HL-60 (cell line): ENCODE measurements at regions not wholly inside any gene's neighbourhood (a gene's known extent, or its start where the extent isn't known, plus 50 kb on each side); places are given as distances from the start of the nearest gene placed in this dataset.

Experiments used
- DNase-seq, 2 experiments: peaks; one replicate each; pipeline ENCODE4 v3.0.0-alpha.2; 2010 to 2020; ENCODE audit warnings: low read depth in 1 of 2, low spot score in 1 of 2
- H3K27ac ChIP-seq: fragments of 250-450 bp; sonication (Bioruptor Pico); replicated peaks from 2 replicates; pipeline ENCODE4 v1.5.1; 2020; ENCODE audit warnings: mild to moderate bottlenecking, moderate library complexity
- H3K27me3 ChIP-seq: fragments of 250-450 bp; sonication (Bioruptor Pico); 2 replicates; pipeline ENCODE4 v1.5.1; 2021; ENCODE audit warnings: mild to moderate bottlenecking, moderate library complexity; ENCODE audit not compliant: insufficient read depth, poor library complexity, severe bottlenecking
- H3K4me3 ChIP-seq: replicated peaks from 2 replicates; pipeline ENCODE4 v1.5.1; 2011; ENCODE audit warnings: mild to moderate bottlenecking, control low read depth, low read length; ENCODE audit not compliant: insufficient read depth
- CTCF ChIP-seq: IDR thresholded peaks from one replicate; pipeline ENCODE4 v1.5.1; 2011; ENCODE audit warnings: low read length, control low read depth, inconsistent platforms; ENCODE audit not compliant: insufficient read depth
- GABPA ChIP-seq: IDR thresholded peaks from 2 replicates; pipeline ENCODE4 v1.6.1; 2012; ENCODE audit warnings: low read depth
- POLR2AphosphoS5 ChIP-seq: IDR thresholded peaks from 2 replicates; pipeline ENCODE4 v1.6.1; 2012; ENCODE audit warnings: low read depth
- REST ChIP-seq: IDR thresholded peaks from 2 replicates; pipeline ENCODE4 v1.6.1; 2012; ENCODE audit warnings: low read depth; ENCODE audit not compliant: insufficient replicate concordance
- SPI1 ChIP-seq: IDR thresholded peaks from 2 replicates; pipeline ENCODE4 v1.6.1; 2012; ENCODE audit warnings: low read depth, mild to moderate bottlenecking, borderline replicate concordance

DNA sequence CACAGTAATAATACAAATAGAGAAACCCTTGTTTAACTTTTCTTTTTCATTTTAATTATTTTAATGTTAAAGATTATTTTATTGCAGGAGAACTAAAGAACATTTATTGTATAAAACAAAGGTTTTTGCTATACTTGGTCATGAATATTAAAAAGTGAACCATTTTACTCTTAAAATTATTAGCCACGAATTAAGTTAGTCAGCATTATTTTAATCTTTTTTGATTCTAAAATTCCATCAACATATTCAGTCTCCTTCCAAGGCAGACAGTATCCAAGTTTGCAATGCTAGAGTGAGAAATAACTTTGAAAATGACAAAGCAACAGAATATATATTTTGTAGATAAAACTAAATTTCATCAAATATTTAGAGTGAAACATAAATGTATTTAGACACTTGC, 110.7 kb upstream of the CDH18 start:
- H3K27me3 ChIP-seq = no peaks in the 10 kb centered on the region
- no peak overlapping the region for H3K27ac ChIP-seq
- no peak overlapping the region for H3K4me3 ChIP-seq
- no peak for DNase-seq
- TF ChIP-seq SPI1 (no peak), CTCF (no peak), GABPA (no peak), REST (no peak), POLR2AphosphoS5 (no peak)

DNA sequence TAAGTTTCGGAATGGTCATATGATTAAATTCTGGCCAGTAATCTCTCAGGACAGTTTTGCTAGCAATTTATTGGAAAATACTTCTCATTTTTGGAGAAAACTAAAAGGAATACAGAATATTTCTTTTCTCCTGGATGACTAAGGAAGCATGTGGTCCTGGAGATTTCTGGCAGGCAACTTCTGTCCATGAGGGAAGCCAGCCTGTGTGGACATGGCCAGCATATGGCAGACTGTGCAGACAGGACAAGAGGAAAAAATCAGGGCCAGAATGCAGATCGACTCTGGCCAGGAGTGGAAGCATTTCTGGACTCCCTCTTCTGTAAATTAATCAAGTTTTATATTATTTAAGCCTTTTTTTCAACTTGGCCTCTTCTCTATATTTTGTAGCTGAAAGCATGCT, 100.4 kb upstream of the CDH18 start:
- DNase-seq = no peak
- Histone ChIP-seq H3K4me3 (no peak overlapping the region), H3K27me3 (no peaks in the 10 kb centered on the region), H3K27ac (no peak overlapping the region)
- TF ChIP-seq GABPA (no peak), SPI1 (no peak), REST (no peak), POLR2AphosphoS5 (no peak), CTCF (no peak)

- DNase-seq = no peak
- no peak overlapping the region for H3K4me3 ChIP-seq
- no peak overlapping the region for H3K27ac ChIP-seq
- H3K27me3 ChIP-seq = no peaks in the 10 kb centered on the region
- no peak for TF ChIP-seq POLR2AphosphoS5
- TF ChIP-seq CTCF = no peak
- TF ChIP-seq REST = no peak
- no peak for TF ChIP-seq SPI1
- no peak for TF ChIP-seq GABPA
These were observed 99.3 kb upstream of the CDH18 start for GRCh38 chr5:20087299-20087698.
